ENCODE measurements at regions not wholly inside any gene's neighbourhood (a gene's known extent, or its start where the extent isn't known, plus 50 kb on each side); places are given as distances from the start of the nearest gene placed in this dataset.
"Not testable (repeated sequence)": the region's sequence is repeated elsewhere in the genome, so short reads cannot be mapped to it uniquely, and the experiment has no call there.

DNA sequence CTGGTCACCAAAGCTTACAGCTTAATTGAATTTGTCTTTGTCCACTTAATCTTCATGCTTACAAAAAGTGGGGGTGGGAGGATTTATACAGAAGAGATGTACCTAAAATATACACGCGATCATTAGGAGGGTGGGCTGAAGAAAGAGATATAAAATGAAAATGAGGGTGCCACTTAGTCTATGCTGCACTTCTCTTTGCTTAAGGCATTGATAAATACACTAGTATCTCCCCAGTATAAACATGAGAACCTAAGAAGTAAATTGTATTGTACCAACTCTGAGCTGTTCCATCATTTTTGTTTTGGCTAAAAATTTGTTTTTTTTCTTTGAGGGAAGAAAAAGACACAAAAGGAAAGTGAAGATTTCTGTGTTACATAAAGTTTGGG, 170.8 kb upstream of the ZNF217 start:
- DNase-seq, result no peak

DNA sequence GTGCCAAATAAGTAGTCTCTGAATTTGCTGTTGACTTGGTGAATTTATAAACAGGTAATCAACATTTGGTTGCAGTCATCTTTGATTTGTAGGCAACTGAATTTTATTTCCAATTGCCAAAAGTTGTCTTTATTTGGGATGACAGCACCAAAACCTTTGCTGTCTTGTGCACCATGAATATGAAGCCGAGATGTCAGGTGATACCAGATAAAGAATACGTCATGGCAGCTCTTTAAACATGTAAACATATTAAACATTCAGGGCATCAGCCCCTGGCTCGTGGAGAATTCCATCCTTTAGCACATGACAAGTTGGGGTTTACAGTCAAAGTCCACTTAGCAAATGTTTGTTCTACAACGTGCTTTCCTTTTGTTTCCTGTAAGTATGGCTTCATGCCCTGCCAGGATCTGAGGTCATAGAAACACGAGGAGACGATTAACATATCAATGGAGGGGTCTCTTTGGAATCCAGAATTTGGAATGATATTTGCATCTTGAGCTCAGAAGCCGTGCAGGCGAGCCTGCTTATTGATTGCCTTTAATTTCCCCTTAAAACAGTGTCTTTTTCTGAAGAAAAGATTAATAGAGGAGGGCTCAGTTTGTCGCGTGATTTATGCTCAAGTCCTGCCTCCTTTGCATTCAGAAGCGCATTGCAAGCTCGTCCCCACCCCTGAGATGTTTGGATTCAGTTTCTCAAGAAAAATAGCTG, 170.2 kb upstream of the ZNF217 start:
- DNase-seq, result peak; percentile 51

DNA sequence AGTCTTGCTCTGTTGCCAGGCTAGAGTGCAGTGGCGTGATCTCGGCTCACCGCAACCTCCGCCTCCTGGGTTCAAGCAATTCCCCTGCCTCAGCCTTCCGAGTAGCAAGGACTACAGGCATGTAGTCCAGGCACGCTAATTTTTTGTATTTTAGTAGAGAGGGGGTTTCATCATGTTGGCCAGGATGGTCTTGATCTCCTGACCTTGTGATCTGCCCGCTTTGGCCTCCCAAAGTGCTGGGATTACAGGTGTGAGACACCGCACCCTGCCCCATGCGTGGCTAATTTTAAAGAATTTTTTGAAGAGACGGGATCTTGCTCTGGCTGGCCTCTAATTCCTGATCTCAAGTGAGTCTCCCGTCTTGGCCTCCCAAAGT, 168.8 kb upstream of the ZNF217 start:
- not testable (repeated sequence) for DNase-seq

DNA sequence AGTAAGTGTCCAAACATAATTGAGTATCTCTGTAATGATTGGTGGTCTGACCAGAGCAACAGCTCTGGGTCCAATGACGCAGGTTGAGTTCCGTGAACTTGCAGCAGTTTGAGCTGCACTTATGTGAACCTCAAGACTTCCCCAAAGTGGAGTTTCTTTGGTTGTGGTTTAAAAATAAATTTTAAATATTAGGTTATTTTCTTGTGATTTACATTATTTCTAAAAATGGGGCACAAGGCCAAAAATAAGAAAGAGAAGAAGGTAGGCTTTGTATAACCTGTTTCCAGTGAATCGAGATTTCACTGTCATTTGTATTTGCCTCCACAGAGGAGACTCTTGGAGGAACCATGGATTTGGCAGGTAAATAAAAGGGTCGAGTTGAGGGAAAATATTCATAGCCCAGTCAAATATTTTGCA, 166.4 kb upstream of the ZNF217 start:
- no peak for DNase-seq

DNA sequence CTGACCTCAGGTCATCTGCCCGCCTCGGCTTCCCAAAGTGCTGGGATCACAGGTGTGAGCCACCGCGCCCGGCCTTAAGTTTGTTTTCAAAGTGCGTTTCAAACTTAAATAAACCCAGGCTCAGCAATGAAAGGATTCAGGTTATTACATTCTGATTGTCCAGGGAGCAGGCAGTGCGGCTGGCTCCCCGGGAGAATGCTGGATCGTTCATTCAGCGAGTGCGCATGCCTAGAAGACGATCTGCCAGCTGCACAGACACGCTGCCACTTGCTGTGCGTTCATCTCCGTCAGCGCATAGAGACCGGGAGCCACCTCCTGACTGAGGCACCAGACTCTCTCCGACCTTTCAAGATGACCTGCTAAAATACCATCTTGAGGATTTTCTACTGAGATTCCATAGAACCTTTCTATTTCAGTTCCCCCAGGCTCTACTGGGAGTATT, 163.9 kb upstream of the ZNF217 start:
- no peak for DNase-seq

DNA sequence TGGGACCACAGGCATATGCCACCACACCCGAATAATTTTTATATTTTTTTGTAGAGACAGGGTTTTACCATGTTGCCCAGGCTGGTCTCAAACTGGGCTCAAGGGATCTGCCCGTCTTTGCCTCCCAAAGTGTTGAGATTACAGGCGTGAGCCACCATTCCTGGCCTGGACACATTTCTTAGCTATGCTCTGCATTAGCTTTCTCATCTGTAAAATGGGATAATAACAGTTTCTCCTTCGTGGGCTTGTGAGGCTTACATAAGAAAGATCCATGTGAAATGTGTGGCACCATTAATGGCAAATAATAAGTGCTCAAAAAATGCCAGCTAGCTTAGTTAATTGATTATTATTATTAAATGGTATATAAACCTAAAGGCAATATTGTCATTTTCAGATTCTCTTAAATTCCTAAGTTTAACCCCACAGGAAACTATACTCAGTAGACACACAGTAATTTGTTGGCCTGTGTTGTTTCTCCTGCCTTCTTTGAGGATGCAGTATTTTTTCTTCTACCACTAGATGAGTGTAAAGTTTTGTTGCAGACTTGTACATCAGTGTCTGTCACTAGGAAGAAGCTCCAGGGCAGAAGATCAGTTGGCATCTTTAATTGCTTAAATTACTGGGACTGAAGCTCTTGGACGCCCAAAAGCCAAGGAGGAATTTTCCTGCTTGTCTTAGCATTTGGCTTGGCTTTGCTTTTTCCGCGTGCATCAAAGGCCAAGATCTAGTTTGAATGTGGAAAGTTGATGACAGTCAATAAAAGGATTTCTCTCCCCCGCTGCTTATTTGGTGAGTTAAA, 162.3 kb upstream of the ZNF217 start:
- DNase-seq, result no peak

DNA sequence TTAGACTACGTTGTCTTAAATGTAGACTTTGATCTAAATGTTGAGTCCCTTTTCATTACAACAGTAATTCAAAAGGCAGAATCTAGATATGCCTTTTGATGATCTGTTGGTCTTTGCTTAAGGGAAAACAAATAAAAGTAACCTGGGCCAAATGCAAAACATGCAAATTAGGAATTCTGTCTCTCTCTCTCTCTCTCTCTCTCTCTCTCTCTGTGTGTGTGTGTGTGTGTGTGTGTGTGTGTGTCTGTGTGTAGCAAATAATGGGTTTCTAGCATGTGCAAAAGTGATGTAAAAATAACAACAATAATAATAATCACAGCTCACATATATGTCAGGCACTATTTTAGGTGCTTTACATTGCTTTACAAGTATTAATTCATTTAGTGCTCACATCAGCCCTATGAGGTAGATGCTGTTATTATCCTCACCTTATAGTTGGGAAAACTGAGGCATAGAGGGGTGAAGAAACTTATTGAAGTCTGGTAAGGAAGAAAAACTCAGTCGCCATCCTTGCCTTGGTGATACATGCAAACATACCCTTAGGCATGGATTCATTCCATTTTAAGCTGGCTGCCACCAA, 160.3 kb upstream of the ZNF217 start:
- no peak for DNase-seq

DNA sequence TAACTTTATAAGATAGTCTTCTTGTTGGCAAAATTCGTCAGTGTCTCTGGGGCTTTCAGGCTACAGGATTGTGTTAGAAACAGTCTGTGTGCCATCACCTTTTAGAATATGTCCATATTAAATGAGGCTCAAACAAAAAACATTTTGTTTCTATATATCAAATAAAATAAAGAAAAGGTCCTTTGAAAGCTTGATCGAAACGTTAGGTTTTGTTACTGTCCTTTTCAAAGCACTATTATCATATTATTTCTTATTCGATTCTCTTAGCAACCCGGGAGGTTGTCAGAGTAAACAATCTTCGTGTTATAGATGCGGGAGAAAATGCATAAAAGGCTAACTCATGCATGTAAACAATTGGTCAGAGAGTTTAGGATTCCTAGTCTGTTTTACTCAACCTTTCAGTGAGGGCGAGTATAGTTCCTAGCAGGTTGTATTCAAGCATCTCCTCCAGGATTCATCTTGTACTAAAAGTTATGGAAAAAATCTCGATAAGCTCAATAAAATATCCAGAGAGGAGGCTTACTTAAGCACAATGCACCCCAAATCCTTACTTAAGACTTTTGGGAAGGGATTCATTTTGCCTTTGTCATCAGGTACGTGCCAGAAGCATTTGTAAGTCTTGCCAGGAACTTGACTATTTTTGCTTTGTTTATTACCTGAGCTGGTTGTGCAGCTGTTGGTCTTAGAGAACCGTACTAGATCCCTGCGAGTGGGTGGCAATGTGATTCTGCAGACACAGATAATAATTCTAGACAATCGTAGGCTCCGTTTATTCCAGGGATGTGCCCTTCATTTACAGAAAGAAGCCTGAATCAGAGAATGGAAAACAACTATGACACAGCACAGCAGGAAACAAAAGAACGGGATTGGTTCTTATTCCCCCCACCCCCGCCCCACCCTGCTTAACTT, 159.6 kb upstream of the ZNF217 start:
- DNase-seq, result no peak

DNA sequence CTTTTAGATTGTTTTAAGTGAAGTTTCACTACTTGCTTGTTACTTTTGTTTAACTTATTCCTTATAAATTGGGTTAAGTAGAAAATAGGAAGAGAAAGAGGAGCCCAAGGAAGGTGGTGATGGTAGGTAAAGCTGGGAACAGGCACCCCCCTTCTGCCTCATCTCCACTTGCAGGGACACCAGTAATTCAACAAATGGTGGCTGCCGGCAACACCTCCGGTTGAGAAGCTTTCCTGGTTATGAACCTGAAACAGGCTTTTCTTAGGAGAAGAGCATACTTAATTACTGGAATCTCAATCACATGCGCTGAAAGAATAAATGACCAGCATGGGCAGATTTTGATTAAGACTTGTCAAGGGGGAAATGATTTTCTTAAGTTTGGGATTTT, 158.9 kb upstream of the ZNF217 start:
- no peak for DNase-seq

DNA sequence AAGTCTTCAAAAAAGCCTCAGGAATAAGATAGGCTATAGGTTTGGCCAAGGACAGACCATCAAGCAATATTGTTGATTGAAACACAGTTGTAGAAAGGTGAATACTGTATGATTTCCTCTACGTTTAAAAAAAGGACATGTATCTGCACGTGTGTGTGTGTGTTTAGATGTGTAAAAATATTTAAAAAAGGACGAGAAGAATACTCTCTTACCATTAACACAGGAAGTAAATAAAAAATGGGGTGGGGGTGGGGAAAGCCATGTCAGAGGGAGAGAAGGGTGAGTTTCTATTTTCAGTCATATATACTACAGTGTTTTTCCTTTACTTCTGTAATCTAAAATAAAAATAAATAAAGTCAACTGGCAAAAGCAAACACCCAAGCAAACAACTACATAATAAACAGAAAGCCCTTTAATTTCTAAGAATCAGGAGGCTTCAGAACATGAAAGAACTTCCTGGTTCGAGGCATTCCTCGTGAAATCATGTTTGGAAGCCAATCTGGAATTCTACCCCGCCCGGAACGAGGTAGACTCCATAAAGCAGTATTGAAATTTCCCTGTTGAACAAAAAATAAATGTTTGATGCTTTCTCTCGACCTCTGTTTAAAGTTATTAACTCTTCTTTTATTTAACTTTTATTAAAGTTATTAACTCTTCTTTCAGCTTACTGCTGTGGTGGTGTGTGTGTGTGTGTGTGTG, 158.1 kb upstream of the ZNF217 start:
- no peak for DNase-seq

DNA sequence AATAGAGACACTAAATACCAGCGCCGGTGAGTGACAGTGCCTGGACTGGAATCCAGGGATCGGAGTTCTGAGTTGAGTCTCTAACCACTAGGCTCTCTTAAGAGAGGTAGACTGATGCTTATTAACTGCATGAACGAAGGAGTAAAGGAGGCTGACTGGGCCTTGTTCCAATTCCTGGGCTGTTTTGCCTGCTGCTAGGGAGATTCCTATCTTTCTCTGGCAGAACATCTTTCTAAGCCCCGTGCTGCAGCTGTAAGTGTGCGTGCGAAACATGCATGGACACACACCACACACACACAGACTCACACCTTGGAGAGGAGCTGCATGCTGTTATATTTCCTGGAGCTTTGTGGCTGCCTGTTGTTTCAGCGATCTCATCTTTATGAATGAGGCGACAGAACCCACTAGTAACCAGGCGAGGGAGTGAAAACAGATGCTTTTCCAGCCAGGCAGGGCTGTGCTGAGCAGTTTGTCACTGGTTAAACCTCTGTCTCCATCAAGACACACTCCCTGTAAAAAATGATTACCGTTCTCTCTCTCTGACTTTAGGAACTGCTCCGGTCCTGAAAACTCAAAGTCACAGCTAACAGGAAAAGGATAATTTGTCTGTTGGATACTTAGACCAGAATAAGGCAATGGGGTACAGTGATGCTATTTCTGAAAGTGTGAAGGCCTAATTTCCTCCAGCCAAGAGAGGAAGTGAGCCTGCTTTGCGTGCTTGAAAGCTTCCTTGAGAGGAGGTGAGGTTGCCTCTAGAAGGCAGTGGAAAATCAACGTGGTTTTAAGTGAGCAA, 157.4 kb upstream of the ZNF217 start:
- no peak for DNase-seq

DNA sequence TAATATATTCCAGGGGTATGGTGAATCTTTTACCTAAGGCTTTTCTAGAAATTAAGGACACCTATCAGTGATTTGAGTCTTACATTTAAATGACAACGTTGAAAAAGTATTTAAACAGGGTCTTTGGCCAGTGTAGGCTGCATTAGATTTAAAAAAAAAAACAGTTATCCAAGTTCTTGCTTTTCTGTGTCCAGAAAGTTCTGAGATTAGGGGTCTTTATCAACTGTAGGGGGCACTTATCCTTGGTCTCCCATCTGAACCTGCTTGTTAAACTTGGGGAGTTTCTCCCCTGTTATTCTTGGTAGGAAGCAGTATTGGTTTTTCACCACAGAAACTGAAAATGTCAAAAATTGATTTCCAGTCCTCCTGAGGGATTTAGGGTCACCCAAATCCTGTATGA, 155.9 kb upstream of the ZNF217 start:
- DNase-seq, result no peak

DNA sequence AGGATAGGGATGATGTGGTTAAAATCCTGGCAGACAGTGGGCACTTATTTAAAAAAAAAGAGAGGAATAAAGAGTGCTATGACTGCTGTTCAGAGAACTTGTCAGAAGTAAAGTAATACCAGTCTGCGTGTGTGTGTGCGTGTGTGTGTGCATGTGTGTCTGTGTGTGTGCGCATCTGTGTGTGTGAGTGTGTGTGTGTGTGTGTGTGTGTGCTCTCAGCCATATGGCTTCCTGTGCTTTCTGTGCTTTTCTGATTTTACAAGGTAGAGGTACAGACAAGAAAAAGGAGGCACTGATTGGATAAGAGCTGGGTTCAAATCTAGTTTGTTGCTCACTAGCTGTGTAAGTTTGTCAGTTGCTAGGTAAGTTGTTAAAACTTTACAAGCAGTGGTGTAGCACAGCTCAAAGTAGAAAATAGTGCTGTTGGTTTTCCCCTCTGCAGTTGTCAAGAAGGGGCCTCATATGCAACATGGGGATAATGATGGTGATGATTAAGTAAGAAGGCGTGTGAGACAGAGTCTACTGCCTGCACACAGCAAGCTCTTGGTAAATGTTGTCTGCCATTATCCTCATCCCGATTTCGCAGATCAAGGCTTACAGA, 155.3 kb upstream of the ZNF217 start:
- DNase-seq, result no peak

DNA sequence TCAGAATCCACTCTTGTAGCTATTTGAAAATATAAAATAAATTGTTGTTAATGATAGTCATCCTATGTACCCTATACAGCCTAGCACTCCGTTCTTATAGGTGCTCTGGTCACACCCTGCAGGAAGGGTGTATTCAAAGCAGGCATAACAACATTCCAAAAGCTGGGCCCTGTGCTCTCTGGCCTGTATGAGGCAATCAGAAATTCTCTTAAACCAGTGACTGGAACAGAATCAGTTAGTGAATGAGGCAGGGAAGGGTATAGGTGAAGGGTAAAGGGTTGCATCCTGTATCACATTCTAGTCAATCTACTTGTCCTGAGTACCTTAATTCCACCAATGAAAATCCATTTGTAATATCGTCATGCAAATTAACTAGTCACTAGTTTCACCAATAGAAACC, 154.5 kb upstream of the ZNF217 start:
- DNase-seq, result no peak

DNA sequence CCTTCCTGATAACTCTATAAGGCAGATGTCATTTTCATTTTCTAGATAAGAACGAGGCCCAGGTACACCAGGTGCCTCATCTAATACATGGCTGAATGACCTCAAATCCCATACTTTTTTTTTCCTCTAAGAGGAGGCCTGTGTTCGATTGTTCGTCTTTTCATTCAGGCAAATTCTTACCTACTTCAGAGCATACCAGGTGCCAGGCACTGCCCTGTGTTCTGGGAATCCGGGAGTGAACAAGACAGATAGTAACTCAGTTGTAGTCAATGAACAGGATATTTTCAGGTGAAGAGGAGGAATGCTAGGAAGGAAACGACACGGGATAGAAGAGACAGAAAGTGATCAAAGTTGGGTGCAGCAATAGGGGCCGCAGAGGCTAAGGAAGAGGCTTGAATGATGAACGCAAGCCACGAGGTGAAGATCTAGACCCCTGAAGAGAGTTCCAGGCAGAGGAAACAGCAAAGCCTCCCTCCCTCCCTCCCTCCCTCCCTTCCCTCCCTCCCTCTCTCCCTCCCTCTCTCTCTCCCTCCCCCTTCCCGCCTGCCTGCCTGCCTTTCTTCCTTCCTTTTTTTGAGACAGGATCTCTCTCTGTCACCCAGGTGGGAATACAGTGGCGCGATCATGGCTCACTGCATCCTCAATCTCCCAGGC, 150.1 kb upstream of the ZNF217 start:
- DNase-seq, result no peak

DNA sequence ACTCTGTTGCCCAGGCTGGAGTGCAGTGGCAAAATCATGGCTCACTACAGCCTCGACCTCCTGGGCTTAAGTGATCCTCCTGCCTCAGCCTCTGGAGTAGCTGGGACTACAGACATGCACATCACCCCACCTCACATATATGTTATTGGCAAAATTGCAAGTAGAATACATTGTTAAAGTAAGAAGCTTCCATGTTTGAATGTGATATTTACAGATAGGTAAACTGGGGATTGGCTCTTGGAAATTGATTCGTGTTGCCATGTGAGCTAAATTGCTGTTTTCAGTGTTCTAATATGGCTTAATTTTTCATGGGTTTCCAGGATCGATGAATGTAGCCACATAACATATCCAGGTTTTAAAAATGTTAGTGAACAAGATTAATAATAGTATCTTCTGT, 149.0 kb upstream of the ZNF217 start:
- no peak for DNase-seq

DNA sequence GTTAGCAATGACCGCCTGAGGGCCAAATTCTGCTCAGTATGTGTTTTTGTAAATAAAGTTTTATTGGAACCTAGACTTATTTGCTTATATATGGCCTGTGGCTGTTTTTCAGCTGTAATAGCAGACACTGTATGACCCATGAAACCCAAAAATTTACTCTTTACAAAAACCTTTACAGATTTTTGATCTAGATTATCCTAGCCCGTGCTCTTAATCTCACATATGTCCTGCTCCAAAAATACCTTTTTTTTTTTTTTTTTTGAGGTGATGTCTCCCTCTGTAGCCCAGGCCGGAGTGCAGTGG, 148.0 kb upstream of the ZNF217 start:
- no peak for DNase-seq

DNA sequence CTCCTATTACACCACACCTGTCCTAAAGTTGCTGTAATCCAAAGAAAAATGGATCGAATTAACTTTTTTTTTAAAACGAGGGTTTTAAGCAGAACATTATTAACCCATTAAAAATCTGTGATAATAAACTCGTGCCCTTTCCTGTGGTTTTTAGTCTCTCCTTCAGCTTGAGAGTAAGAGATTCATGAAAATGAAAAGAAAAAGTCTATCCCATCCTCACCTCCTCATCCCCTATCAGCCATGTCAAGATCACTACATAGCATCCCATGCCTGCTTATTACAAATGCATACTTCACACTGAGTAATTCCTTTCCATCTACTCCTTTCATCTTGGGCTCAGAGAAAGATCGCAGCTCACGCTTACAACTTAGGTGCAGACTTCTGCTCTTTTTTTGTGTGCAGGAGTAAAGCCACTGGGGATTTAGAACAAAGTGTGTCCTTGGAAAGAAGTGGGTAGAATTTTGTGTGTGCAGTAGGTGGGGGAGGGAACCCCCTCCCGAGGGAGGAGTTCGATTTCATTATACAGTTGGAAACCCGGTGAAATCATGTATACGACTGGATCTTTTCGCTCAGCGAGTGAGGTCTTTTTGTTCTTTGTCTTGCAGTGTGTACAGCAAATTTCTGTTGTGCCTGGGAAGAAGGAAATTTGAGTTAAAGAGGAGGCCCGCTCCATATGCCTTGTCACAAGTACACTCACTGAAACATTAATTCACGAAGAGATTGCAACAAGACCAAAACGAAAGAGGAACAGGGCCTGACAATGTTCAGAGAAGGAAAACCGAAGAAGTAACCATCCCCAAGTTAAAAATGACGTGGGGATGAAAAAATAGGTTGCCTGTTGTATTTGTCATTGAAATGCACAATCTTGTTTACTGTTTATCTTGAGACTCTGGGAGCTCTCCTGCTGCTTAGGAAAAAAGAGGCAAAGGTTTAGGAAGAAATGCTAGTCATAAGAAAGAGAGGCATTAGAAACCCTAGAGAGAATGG, 146.5 kb upstream of the ZNF217 start:
- no peak for DNase-seq

DNA sequence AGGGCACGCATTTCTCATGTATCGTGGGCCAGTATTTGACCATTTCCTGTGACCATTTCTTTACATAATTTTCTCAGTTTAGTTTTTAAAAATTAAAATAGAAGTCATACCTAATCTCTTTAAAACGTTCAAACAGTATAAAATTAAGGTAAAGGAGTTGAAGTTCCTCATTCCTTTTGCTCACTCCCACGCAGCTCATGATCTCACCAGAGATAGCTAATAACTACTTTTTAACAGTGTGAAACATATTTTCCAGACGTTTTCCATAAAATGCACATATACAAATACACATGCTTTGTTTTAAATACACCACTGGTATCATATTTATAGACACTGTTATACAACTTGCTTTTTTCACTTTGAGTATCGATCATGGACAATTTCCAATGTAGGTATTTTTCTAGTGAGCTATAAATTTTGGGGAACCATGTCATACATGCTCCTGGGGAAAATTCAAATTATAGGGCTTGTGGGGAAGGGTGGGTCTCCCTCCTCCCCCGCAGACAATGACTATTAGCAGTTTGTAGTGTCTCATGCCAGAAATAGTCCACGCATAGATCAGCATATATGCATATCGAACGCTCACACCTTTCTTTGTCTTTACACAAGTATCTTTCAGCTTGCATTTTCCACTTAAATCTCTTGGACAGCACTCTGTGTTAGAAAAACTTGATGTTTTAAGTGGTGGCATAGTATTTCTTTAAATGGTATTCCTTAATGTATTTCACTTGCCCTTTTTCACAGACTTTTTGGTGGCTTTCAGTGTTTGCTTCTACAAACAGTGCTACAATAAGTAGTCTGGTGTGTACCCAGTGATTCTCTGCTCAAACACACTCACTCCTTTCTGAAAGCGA, 145.5 kb upstream of the ZNF217 start:
- no peak for DNase-seq
